ENCODE measurements at regions not wholly inside any gene's neighbourhood (a gene's known extent, or its start where the extent isn't known, plus 50 kb on each side); places are given as distances from the start of the nearest gene placed in this dataset.

GRCh38 chr16:73177729-73178295 lies 129.9 kb upstream of the ZFHX3 start:
- no peak for TF ChIP-seq L3MBTL2 (conservative IDR thresholded peaks at IDR 0.05)
- no peak for TF ChIP-seq FOXA1 (IDR thresholded peaks at IDR 0.05)
- TF ChIP-seq FOXM1 (IDR thresholded peaks at IDR 0.05; ENCODE audit: borderline replicate concordance), result no peak
- no peak for TF ChIP-seq ELF4 (IDR thresholded peaks at IDR 0.05)
- TF ChIP-seq BHLHE40 (IDR thresholded peaks at IDR 0.05; ENCODE audit: borderline replicate concordance), result no peak
- no peak for TF ChIP-seq ZNF384 (IDR thresholded peaks at IDR 0.05)
- TF ChIP-seq TARDBP (IDR thresholded peaks at IDR 0.05), result no peak
- TF ChIP-seq NFRKB (IDR thresholded peaks at IDR 0.05), result no peak
- TF ChIP-seq CTBP1 (IDR thresholded peaks at IDR 0.05; ENCODE audit: borderline replicate concordance), result no peak
- no peak for TF ChIP-seq HDGF (IDR thresholded peaks at IDR 0.05; ENCODE audit: borderline replicate concordance)
- TF ChIP-seq ARNT (IDR thresholded peaks at IDR 0.05), result no peak
- no peak for TF ChIP-seq SP1 (IDR thresholded peaks at IDR 0.05)
- TF ChIP-seq, protein P1, sequence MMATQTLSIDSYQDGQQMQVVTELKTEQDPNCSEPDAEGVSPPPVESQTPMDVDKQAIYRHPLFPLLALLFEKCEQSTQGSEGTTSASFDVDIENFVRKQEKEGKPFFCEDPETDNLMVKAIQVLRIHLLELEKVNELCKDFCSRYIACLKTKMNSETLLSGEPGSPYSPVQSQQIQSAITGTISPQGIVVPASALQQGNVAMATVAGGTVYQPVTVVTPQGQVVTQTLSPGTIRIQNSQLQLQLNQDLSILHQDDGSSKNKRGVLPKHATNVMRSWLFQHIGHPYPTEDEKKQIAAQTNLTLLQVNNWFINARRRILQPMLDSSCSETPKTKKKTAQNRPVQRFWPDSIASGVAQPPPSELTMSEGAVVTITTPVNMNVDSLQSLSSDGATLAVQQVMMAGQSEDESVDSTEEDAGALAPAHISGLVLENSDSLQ (IDR thresholded peaks at IDR 0.05), result no peak
- TF ChIP-seq FOXK2 (IDR thresholded peaks at IDR 0.05), result no peak

Measured in HEK293T (cell line).